ENCODE measurements at regions not wholly inside any gene's neighbourhood (a gene's known extent, or its start where the extent isn't known, plus 50 kb on each side); places are given as distances from the start of the nearest gene placed in this dataset.
"Not testable (repeated sequence)": the region's sequence is repeated elsewhere in the genome, so short reads cannot be mapped to it uniquely, and the experiment has no call there.

GRCh38 chr4:128644693-128645654 is 164.5 kb upstream of the JADE1 start:
- TF ChIP-seq CTCF (IDR thresholded peaks at IDR 0.05); EZH2 (IDR thresholded peaks at IDR 0.05; ENCODE audit: borderline replicate concordance, insufficient read depth, low read depth, low read length, poor library complexity, severe bottlenecking): not testable (repeated sequence)
